ENCODE measurements at regions not wholly inside any gene's neighbourhood (a gene's known extent, or its start where the extent isn't known, plus 50 kb on each side); places are given as distances from the start of the nearest gene placed in this dataset.

GRCh38 chr21:16376673-16377072, 646.9 kb downstream of the USP25 start:
- Histone ChIP-seq H3K4me1 (ENCODE audit: insufficient read depth, low read length, poor library complexity, severe bottlenecking) (no peaks in the 10 kb centered on the region), H3K36me3 (ENCODE audit: insufficient read depth, low read length, poor library complexity, severe bottlenecking) (no peaks in the 10 kb centered on the region), H3K9me3 (ENCODE audit: low read depth, low read length, poor library complexity, severe bottlenecking) (no peaks in the 10 kb centered on the region), H3K27me3 (replicated peaks; ENCODE audit: insufficient read depth, low read depth, low read length, poor library complexity) (no peaks in the 10 kb centered on the region), H3K27ac (ENCODE audit: low read depth, low read length, poor library complexity, severe bottlenecking) (no peak overlapping the region), H3K4me3 (ENCODE audit: low read depth, low read length, poor library complexity, severe bottlenecking) (no peak overlapping the region)
- DNase-seq (ENCODE audit: low spot score), result no peak
- ChIA-PET POLR2A (ENCODE audit: low non-redundant PET) (no interaction called here), CTCF (no interaction called here)
- BruUV-seq (replicated peaks), result no TSS peak
- no peak for TF ChIP-seq EZH2 (IDR thresholded peaks at IDR 0.05; ENCODE audit: borderline replicate concordance, low read depth, low read length, poor library complexity, severe bottlenecking)
- intact Hi-C loops (cut with micrococcal nuclease; ENCODE audit: unreplicated experiment), result no loop called here

- DNase-seq (ENCODE audit: low spot score), result no peak
- TF ChIP-seq EZH2 (IDR thresholded peaks at IDR 0.05; ENCODE audit: borderline replicate concordance, low read depth, low read length, poor library complexity, severe bottlenecking), result no peak
- no peak for TF ChIP-seq CTCF (conservative IDR thresholded peaks at IDR 0.05; ENCODE audit: low read depth, low read length)
- Histone ChIP-seq H3K9me3 (ENCODE audit: low read depth, low read length, poor library complexity, severe bottlenecking) (no peaks in the 10 kb centered on the region), H3K36me3 (ENCODE audit: insufficient read depth, low read length, poor library complexity, severe bottlenecking) (no peaks in the 10 kb centered on the region), H3K27me3 (replicated peaks; ENCODE audit: insufficient read depth, low read depth, low read length, poor library complexity) (no peaks in the 10 kb centered on the region), H3K4me1 (ENCODE audit: insufficient read depth, low read length, poor library complexity, severe bottlenecking) (no peaks in the 10 kb centered on the region), H3K27ac (ENCODE audit: low read depth, low read length, poor library complexity, severe bottlenecking) (no peak overlapping the region), H3K4me3 (ENCODE audit: low read depth, low read length, poor library complexity, severe bottlenecking) (no peak overlapping the region)
- ChIA-PET POLR2A (ENCODE audit: low non-redundant PET) (no interaction called here), CTCF (no interaction called here)
- BruUV-seq (replicated peaks), result no TSS peak
- intact Hi-C loops (cut with micrococcal nuclease; ENCODE audit: unreplicated experiment), result no loop called here
These were observed 647.4 kb downstream of the USP25 start for GRCh38 chr21:16377120-16377658.

GRCh38 chr21:16377857-16378256, 648.1 kb downstream of the USP25 start:
- ChIA-PET CTCF (no interaction called here), POLR2A (ENCODE audit: low non-redundant PET) (no interaction called here)
- no peak for DNase-seq (ENCODE audit: low spot score)

More at GRCh38 chr21:16377857-16378256, 648.1 kb downstream of the USP25 start:
- Histone ChIP-seq H3K36me3 (ENCODE audit: insufficient read depth, low read length, poor library complexity, severe bottlenecking) (no peaks in the 10 kb centered on the region), H3K4me1 (ENCODE audit: insufficient read depth, low read length, poor library complexity, severe bottlenecking) (no peaks in the 10 kb centered on the region), H3K4me3 (ENCODE audit: low read depth, low read length, poor library complexity, severe bottlenecking) (no peak overlapping the region), H3K27me3 (replicated peaks; ENCODE audit: insufficient read depth, low read depth, low read length, poor library complexity) (no peaks in the 10 kb centered on the region), H3K9me3 (ENCODE audit: low read depth, low read length, poor library complexity, severe bottlenecking) (no peaks in the 10 kb centered on the region), H3K27ac (ENCODE audit: low read depth, low read length, poor library complexity, severe bottlenecking) (no peak overlapping the region)
- TF ChIP-seq CTCF (conservative IDR thresholded peaks at IDR 0.05; ENCODE audit: low read depth, low read length), result no peak
- intact Hi-C loops (cut with micrococcal nuclease; ENCODE audit: unreplicated experiment), result no loop called here
- no TSS peak for BruUV-seq (replicated peaks)

All from A673 (cell line).